Esophagus squamous epithelium (tissue), 5 donors: ENCODE measurements at regions not wholly inside any gene's neighbourhood (a gene's known extent, or its start where the extent isn't known, plus 50 kb on each side); places are given as distances from the start of the nearest gene placed in this dataset.

ENCODE experiments used
- DNase-seq: peaks from one replicate; lab custom pipeline; 2025; lab: John Stamatoyannopoulos, UW
- H3K27ac ChIP-seq, 4 donors: fragments of 200-600 bp; sonication (generic); one replicate each; pipeline ENCODE4 v1.5.1; 2016 to 2019; ENCODE audit warnings: mild to moderate bottlenecking in 1 of 4
- H3K27me3 ChIP-seq, 4 donors: fragments of 200-600 bp; sonication (generic); 1 replicate in 3 of 4; 2 replicates in 1 of 4; pipeline versions ENCODE4 v1.5.1 to v1.6.0; 2017 to 2021; ENCODE audit warnings: antibody characterized with exemption in 1 of 4
- H3K36me3 ChIP-seq, 3 donors: fragments of 200-600 bp; sonication (generic); one replicate each; pipeline ENCODE4 v1.5.1; 2016 to 2019
- H3K4me1 ChIP-seq, 3 donors: fragments of 200-600 bp; sonication (generic); one replicate each; pipeline ENCODE4 v1.5.1; 2017 to 2019
- H3K4me3 ChIP-seq, 4 donors: fragments of 200-600 bp; sonication (generic); 1 replicate in 3 of 4; 2 replicates in 1 of 4; pipeline ENCODE4 v1.5.1; 2016 to 2019; ENCODE audit warnings: mild to moderate bottlenecking in 2 of 4, moderate library complexity in 1 of 4
- H3K9me3 ChIP-seq, 3 donors: fragments of 200-600 bp; sonication (generic); one replicate each; pipeline ENCODE4 v1.5.1; 2016 to 2019
- CTCF ChIP-seq, 6 experiments: fragments of 450-650 bp in 4 of 6; fragments of 200-600 bp in 2 of 6; sonication (generic) in 2 of 6; IDR thresholded peaks; one replicate each; pipeline ENCODE4 v1.5.1; 2016 to 2019; ENCODE audit warnings: antibody characterized with exemption in 6 of 6, mild to moderate bottlenecking in 4 of 6, moderate library complexity in 4 of 6
- POLR2A ChIP-seq, 4 donors: fragments of 450-650 bp; IDR thresholded peaks; one replicate each; pipeline ENCODE4 v1.6.1; 2017; ENCODE audit warnings: antibody characterized with exemption in 4 of 4, mild to moderate bottlenecking in 4 of 4, moderate library complexity in 3 of 4
- WGBS, 2 donors: methylation state at CpG; one replicate each; pipeline ENCODE4 v1.1.5; 2018; 5-methylcytosine and 5-hydroxymethylcytosine counted together
- intact Hi-C: fragments of 100-400 bp; cut with DNase I; formaldehyde crosslinking; loops from one replicate; pipeline ENCODE4 v1.15.0; 2022
- donor health status: DM: yes; HTN: yes; CAD: no.

GRCh38 chr7:46179061-46179610 lies 258.1 kb upstream of the IGFBP3 start:
- no peak overlapping the region for H3K4me3 ChIP-seq
- H3K27me3 ChIP-seq: no peaks in the 10 kb centered on the region
- H3K4me1 ChIP-seq: peaks cover 0 to under 1% (median 0%) of the 10 kb centered on the region in 3 donors
- no peaks in the 10 kb centered on the region for H3K9me3 ChIP-seq
- no peak for TF ChIP-seq POLR2A (IDR thresholded peaks at IDR 0.05)
- intact Hi-C loops: no loop called here
- H3K27ac ChIP-seq: no peak overlapping the region
- 47 to 57% methylated on average over 1 to 2 of the region's 2 CpGs for WGBS, 2 donors
- H3K36me3 ChIP-seq: no peaks in the 10 kb centered on the region
- DNase-seq: no peak

- peaks cover 0 to 6% (median 0%) of the 10 kb centered on the region in 3 donors for H3K4me1 ChIP-seq
- no peaks in the 10 kb centered on the region for H3K27me3 ChIP-seq
- no peak overlapping the region for H3K4me3 ChIP-seq
- no peaks in the 10 kb centered on the region for H3K9me3 ChIP-seq
- TF ChIP-seq POLR2A (IDR thresholded peaks at IDR 0.05) (no peak), CTCF (IDR thresholded peaks at IDR 0.05) (no peak)
- DNase-seq: no peak
- H3K27ac ChIP-seq: no peak overlapping the region
- H3K36me3 ChIP-seq: no peaks in the 10 kb centered on the region
- intact Hi-C loops: no loop called here
Observed at GRCh38 chr7:46178661-46179060, 257.6 kb upstream of the IGFBP3 start.

GRCh38 chr7:46177821-46178220 lies 256.7 kb upstream of the IGFBP3 start:
- H3K9me3 ChIP-seq: no peaks in the 10 kb centered on the region
- peaks cover 0 to 6% (median 0%) of the 10 kb centered on the region in 3 donors for H3K4me1 ChIP-seq
- H3K27ac ChIP-seq: no peak overlapping the region
- intact Hi-C loops: no loop called here
- H3K27me3 ChIP-seq: no peaks in the 10 kb centered on the region
- WGBS, 2 donors: 75 to 77% methylated on average over 2 of the region's 2 CpGs
- no peaks in the 10 kb centered on the region for H3K36me3 ChIP-seq
- no peak overlapping the region for H3K4me3 ChIP-seq
- no peak for DNase-seq
- TF ChIP-seq POLR2A (IDR thresholded peaks at IDR 0.05): no peak
- no peak for TF ChIP-seq CTCF (IDR thresholded peaks at IDR 0.05)

GRCh38 chr7:46175221-46175620 lies 254.1 kb upstream of the IGFBP3 start:
- no peaks in the 10 kb centered on the region for H3K27me3 ChIP-seq
- no peak overlapping the region for H3K27ac ChIP-seq
- no peaks in the 10 kb centered on the region for H3K36me3 ChIP-seq
- intact Hi-C loops: no loop called here
- peaks cover 0 to 6% (median 0%) of the 10 kb centered on the region in 3 donors for H3K4me1 ChIP-seq
- no peak for DNase-seq
- WGBS, 2 donors: 67 to 73% methylated on average over 5 of the region's 5 CpGs
- no peak overlapping the region for H3K4me3 ChIP-seq
- H3K9me3 ChIP-seq: no peaks in the 10 kb centered on the region
- TF ChIP-seq CTCF (IDR thresholded peaks at IDR 0.05) (no peak), POLR2A (IDR thresholded peaks at IDR 0.05) (no peak)

- Histone ChIP-seq H3K9me3 (no peaks in the 10 kb centered on the region), H3K27me3 (no peaks in the 10 kb centered on the region), H3K27ac (peak overlapping the region in 2 of 4 donors; percentile 39 to 41), H3K36me3 (no peaks in the 10 kb centered on the region), H3K4me3 (no peak overlapping the region), H3K4me1 (peaks cover 0 to 6% (median 0%) of the 10 kb centered on the region in 3 donors)
- intact Hi-C loops: no loop called here
- TF ChIP-seq POLR2A (IDR thresholded peaks at IDR 0.05) (no peak), CTCF (IDR thresholded peaks at IDR 0.05) (no peak)
- DNase-seq: no peak
- 33 to 56% methylated on average over 2 of the region's 2 CpGs for WGBS, 2 donors
Observed at GRCh38 chr7:46174196-46174580, 253.1 kb upstream of the IGFBP3 start.
